Fibroblast of lung (primary cell): ENCODE measurements at regions not wholly inside any gene's neighbourhood (a gene's known extent, or its start where the extent isn't known, plus 50 kb on each side); places are given as distances from the start of the nearest gene placed in this dataset.

Source experiments
- DNase-seq, 2 donors: peaks; one replicate each; pipeline versions ENCODE4 v3.0.0 to v3.0.0-alpha.2; 2010; ENCODE audit warnings: low read depth in 2 of 2
- H2AFZ ChIP-seq: 2 replicates; pipeline ENCODE4 v1.5.1; 2012; ENCODE audit warnings: low read length, control low read depth, inconsistent platforms
- H3K27ac ChIP-seq: 2 replicates; pipeline ENCODE4 v1.5.1; 2011; ENCODE audit warnings: low read length, control low read depth; ENCODE audit not compliant: insufficient read depth
- H3K27me3 ChIP-seq: 2 replicates; pipeline ENCODE4 v1.5.1; 2011; ENCODE audit warnings: mild to moderate bottlenecking, low read length; ENCODE audit not compliant: control insufficient read depth, insufficient read depth
- H3K36me3 ChIP-seq: 2 replicates; pipeline ENCODE4 v1.5.1; 2011; ENCODE audit warnings: low read length; ENCODE audit not compliant: control insufficient read depth, insufficient read depth
- H3K4me1 ChIP-seq: 2 replicates; pipeline ENCODE4 v1.5.1; 2011; ENCODE audit warnings: low read length; ENCODE audit not compliant: control insufficient read depth, insufficient read depth; ENCODE audit errors: extremely low read depth
- H3K4me2 ChIP-seq: 2 replicates; pipeline ENCODE4 v1.5.1; 2011; ENCODE audit warnings: low read length, control low read depth; ENCODE audit not compliant: insufficient read depth; ENCODE audit errors: extremely low read depth
- H3K4me3 ChIP-seq, 4 experiments: fragments of 200-600 bp in 1 of 4; sonication (generic) in 1 of 4; replicated peaks in 1 of 4; 2 replicates each; pipeline ENCODE4 v1.5.1; 2011 to 2016; ENCODE audit warnings: low read length in 4 of 4, low read depth in 3 of 4, mild to moderate bottlenecking in 3 of 4, control low read depth in 2 of 4, inconsistent platforms in 1 of 4, mixed read lengths in 1 of 4; ENCODE audit not compliant: insufficient read depth in 1 of 4; ENCODE audit errors: control extremely low read depth in 1 of 4
- H3K79me2 ChIP-seq: 2 replicates; pipeline ENCODE4 v1.5.1; 2012; ENCODE audit warnings: mild to moderate bottlenecking, low read length, inconsistent platforms; ENCODE audit not compliant: control insufficient read depth, insufficient read depth
- H3K9ac ChIP-seq: 2 replicates; pipeline ENCODE4 v1.5.1; 2011; ENCODE audit warnings: mild to moderate bottlenecking, low read length, control low read depth; ENCODE audit not compliant: insufficient read depth
- H3K9me3 ChIP-seq: 2 replicates; pipeline ENCODE4 v1.5.1; 2012; ENCODE audit warnings: low read depth, low read length; ENCODE audit not compliant: control insufficient read depth, insufficient read depth
- H4K20me1 ChIP-seq: 2 replicates; pipeline ENCODE4 v1.5.1; 2011; ENCODE audit warnings: low read length; ENCODE audit not compliant: control insufficient read depth, insufficient read depth; ENCODE audit errors: extremely low read depth
- EZH2 ChIP-seq: IDR thresholded peaks from 2 replicates; pipeline ENCODE4 v1.5.1; 2012; ENCODE audit warnings: low read length, control low read depth, mild to moderate bottlenecking; ENCODE audit errors: missing control alignments
- TF ChIP-seq, protein P1 (sequence below), 2 donors: IDR thresholded peaks in 1 of 2; conservative IDR thresholded peaks in 1 of 2; 1 replicate in 1 of 2; 2 replicates in 1 of 2; pipeline ENCODE4 v1.5.1; 2011 to 2012; ENCODE audit warnings: low read length in 2 of 2, control low read depth in 1 of 2, inconsistent platforms in 1 of 2, low read depth in 1 of 2, mild to moderate bottlenecking in 1 of 2

- no peak overlapping the region for H3K27ac ChIP-seq
- no peaks in the 10 kb centered on the region for H3K27me3 ChIP-seq
- no peaks in the 10 kb centered on the region for H4K20me1 ChIP-seq
- H3K4me2 ChIP-seq, result no peak overlapping the region
- no peak overlapping the region for H3K9ac ChIP-seq
- no peaks in the 10 kb centered on the region for H3K4me1 ChIP-seq
- H3K4me3 ChIP-seq, result no peak overlapping the region
- H2AFZ ChIP-seq, result no peak overlapping the region
- TF ChIP-seq EZH2, result no peak
- TF ChIP-seq, protein P1, sequence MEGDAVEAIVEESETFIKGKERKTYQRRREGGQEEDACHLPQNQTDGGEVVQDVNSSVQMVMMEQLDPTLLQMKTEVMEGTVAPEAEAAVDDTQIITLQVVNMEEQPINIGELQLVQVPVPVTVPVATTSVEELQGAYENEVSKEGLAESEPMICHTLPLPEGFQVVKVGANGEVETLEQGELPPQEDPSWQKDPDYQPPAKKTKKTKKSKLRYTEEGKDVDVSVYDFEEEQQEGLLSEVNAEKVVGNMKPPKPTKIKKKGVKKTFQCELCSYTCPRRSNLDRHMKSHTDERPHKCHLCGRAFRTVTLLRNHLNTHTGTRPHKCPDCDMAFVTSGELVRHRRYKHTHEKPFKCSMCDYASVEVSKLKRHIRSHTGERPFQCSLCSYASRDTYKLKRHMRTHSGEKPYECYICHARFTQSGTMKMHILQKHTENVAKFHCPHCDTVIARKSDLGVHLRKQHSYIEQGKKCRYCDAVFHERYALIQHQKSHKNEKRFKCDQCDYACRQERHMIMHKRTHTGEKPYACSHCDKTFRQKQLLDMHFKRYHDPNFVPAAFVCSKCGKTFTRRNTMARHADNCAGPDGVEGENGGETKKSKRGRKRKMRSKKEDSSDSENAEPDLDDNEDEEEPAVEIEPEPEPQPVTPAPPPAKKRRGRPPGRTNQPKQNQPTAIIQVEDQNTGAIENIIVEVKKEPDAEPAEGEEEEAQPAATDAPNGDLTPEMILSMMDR (conservative IDR thresholded peaks at IDR 0.05 in 1 of 2, IDR thresholded peaks at IDR 0.05 in 1 of 2; ENCODE audit: low read depth in 1 of 2, low read length in 2 of 2), result no peak
- no peaks in the 10 kb centered on the region for H3K79me2 ChIP-seq
- no peak for DNase-seq
- no peaks in the 10 kb centered on the region for H3K36me3 ChIP-seq
- no peaks in the 10 kb centered on the region for H3K9me3 ChIP-seq
These were observed 239.1 kb downstream of the KLF12 start for GRCh38 chr13:73894995-73895571.

DNA sequence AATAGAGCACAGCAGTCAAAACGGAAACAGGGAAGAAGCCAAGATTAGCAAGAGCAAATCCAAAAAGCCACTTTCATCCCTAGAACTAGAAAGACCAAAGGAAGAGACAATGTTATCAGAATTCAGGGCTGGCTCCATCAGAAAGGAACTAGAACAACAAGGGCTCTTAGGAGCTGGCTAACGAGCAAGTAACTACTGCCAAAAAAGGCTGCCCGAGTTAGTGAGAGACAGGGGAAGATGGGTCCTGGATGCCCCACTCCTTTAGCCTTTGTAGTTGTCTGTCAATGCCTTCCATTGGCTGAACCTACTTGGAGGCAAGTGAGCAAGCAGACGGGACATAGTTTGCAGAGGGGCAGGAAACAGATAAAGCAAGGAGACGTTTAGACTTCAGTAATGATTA is 240.4 kb downstream of the KLF12 start:
- TF ChIP-seq, protein P1 (conservative IDR thresholded peaks at IDR 0.05 in 1 of 2, IDR thresholded peaks at IDR 0.05 in 1 of 2; ENCODE audit: low read depth in 1 of 2, low read length in 2 of 2), result no peak
- TF ChIP-seq EZH2, result no peak
- no peak for DNase-seq
- no peaks in the 10 kb centered on the region for H3K36me3 ChIP-seq
- H3K4me2 ChIP-seq, result no peak overlapping the region
- H3K79me2 ChIP-seq, result no peaks in the 10 kb centered on the region
- no peak overlapping the region for H3K9ac ChIP-seq
- H3K9me3 ChIP-seq, result no peaks in the 10 kb centered on the region
- no peak overlapping the region for H3K4me3 ChIP-seq
- H2AFZ ChIP-seq, result no peak overlapping the region
- no peak overlapping the region for H3K27ac ChIP-seq
- no peaks in the 10 kb centered on the region for H4K20me1 ChIP-seq
- no peaks in the 10 kb centered on the region for H3K27me3 ChIP-seq
- H3K4me1 ChIP-seq, result no peaks in the 10 kb centered on the region

DNA sequence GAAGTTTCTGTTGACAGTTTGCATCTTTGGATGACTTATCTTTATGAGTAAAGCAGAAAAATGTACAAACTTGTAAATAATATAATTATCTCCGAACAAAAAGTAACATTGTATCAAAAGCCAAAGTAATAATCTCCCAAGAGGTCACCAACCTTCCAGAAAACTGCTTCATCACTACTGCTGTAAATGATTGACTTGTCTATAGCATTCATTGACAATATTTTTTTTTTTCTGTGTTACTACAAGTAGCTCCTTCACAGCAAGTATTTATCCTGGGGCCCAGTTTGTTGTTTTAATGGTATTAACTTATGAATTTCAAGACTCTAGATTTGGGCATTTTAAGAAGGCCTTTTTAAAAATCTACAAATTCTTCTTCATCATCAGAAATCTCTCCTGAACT is 242.4 kb downstream of the KLF12 start:
- no peaks in the 10 kb centered on the region for H4K20me1 ChIP-seq
- no peaks in the 10 kb centered on the region for H3K4me1 ChIP-seq
- H3K27me3 ChIP-seq, result no peaks in the 10 kb centered on the region
- no peak overlapping the region for H3K9ac ChIP-seq
- DNase-seq, result no peak
- no peaks in the 10 kb centered on the region for H3K79me2 ChIP-seq
- no peak for TF ChIP-seq EZH2
- TF ChIP-seq, protein P1 (conservative IDR thresholded peaks at IDR 0.05 in 1 of 2, IDR thresholded peaks at IDR 0.05 in 1 of 2; ENCODE audit: low read depth in 1 of 2, low read length in 2 of 2), result no peak
- no peaks in the 10 kb centered on the region for H3K9me3 ChIP-seq
- H3K36me3 ChIP-seq, result no peaks in the 10 kb centered on the region
- no peak overlapping the region for H3K4me3 ChIP-seq
- H3K4me2 ChIP-seq, result no peak overlapping the region
- H2AFZ ChIP-seq, result no peak overlapping the region
- H3K27ac ChIP-seq, result no peak overlapping the region
